ENCODE measurements at regions not wholly inside any gene's neighbourhood (a gene's known extent, or its start where the extent isn't known, plus 50 kb on each side); places are given as distances from the start of the nearest gene placed in this dataset.

DNA sequence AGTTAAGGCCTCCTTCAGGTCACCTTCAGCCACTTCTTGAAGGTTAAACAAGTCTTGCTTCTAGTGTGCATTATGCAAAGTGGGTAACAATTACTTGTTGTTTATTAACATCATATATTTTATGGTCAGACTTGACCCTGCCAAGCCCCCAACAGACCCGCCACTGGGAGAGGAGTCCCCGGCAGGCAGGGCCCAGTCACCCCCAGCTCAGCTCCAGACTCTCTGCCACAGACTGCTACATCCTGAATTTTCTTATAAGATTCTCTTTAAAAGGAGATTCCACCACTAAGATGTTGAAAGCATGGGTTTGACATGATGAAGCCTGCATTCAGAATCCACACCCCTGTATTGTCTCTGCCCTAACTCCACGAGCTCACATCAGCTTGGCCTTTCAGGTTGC, 174.3 kb upstream of the ARL4C start:
- Histone ChIP-seq H3K4me3 (no peak overlapping the region), H3K27me3 (no peaks in the 10 kb centered on the region), H3K9me3 (no peaks in the 10 kb centered on the region), H3K36me3 (no peaks in the 10 kb centered on the region), H3K27ac (no peak overlapping the region), H3K4me1 (peaks cover 5% of the 10 kb centered on the region)
- no peak for DNase-seq (ENCODE audit: low spot score in 2 of 2)
- 88% methylated on average over 3 of the region's 3 CpGs for WGBS
- TF ChIP-seq, protein P1, sequence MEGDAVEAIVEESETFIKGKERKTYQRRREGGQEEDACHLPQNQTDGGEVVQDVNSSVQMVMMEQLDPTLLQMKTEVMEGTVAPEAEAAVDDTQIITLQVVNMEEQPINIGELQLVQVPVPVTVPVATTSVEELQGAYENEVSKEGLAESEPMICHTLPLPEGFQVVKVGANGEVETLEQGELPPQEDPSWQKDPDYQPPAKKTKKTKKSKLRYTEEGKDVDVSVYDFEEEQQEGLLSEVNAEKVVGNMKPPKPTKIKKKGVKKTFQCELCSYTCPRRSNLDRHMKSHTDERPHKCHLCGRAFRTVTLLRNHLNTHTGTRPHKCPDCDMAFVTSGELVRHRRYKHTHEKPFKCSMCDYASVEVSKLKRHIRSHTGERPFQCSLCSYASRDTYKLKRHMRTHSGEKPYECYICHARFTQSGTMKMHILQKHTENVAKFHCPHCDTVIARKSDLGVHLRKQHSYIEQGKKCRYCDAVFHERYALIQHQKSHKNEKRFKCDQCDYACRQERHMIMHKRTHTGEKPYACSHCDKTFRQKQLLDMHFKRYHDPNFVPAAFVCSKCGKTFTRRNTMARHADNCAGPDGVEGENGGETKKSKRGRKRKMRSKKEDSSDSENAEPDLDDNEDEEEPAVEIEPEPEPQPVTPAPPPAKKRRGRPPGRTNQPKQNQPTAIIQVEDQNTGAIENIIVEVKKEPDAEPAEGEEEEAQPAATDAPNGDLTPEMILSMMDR (IDR thresholded peaks at IDR 0.05) = no peak
- TF ChIP-seq POLR2A (IDR thresholded peaks at IDR 0.05) = no peak
- TF ChIP-seq POLR2AphosphoS5 (IDR thresholded peaks at IDR 0.05) = no peak
- no peak for TF ChIP-seq EP300 (IDR thresholded peaks at IDR 0.05)

DNA sequence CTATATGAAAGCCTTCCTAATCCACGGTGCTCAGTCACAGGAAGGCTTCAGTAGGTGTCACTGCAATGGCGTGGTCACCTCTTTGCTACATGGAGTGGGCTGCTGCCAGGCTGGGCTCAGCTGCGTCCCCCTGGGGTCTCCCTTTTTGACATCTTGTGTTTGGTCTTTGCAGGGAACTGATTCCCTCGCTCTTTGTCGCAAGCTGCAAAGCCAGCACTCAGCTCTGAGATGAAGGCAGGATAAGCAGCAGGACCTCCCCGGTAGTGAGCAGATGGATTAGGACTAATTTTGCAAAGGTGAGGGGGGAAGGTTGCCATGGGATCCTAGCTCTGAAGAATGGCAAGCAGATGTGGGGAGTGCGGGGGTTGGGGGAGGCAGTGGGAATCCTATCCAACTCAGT, 173.9 kb upstream of the ARL4C start:
- Histone ChIP-seq H3K4me1 (peaks cover 5% of the 10 kb centered on the region), H3K36me3 (no peaks in the 10 kb centered on the region), H3K27me3 (no peaks in the 10 kb centered on the region), H3K4me3 (no peak overlapping the region), H3K27ac (no peak overlapping the region), H3K9me3 (no peaks in the 10 kb centered on the region)
- DNase-seq (ENCODE audit: low spot score in 2 of 2) = no peak
- WGBS = 91% methylated on average over 7 of the region's 7 CpGs
- TF ChIP-seq POLR2AphosphoS5 (IDR thresholded peaks at IDR 0.05) = no peak
- no peak for TF ChIP-seq EP300 (IDR thresholded peaks at IDR 0.05)
- TF ChIP-seq, protein P1 (IDR thresholded peaks at IDR 0.05) = no peak
- TF ChIP-seq POLR2A (IDR thresholded peaks at IDR 0.05) = no peak

DNA sequence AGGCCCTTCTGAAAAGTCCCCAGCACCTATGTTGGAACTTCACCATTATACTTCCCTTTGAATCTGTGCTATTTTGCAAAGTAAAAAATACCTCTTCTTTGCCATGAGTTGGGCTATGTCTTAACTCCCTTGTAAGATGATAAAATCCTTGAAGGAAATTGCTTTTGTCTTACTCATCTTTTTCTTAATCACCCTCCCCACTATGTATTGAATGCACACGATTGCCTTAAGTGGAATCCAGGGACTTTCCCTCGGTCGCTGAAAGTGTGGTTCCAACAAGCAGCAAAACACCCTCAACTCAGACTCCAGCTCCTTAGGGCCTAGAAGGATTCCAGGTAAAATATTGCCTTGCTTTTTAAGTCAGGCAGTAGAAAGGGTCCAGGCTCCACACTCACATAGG, 173.2 kb upstream of the ARL4C start:
- Histone ChIP-seq H3K4me3 (no peak overlapping the region), H3K4me1 (peaks cover under 1% of the 10 kb centered on the region), H3K36me3 (no peaks in the 10 kb centered on the region), H3K9me3 (no peaks in the 10 kb centered on the region), H3K27me3 (no peaks in the 10 kb centered on the region), H3K27ac (no peak overlapping the region)
- WGBS = 44% methylated on average over 3 of the region's 3 CpGs
- no peak for DNase-seq (ENCODE audit: low spot score in 2 of 2)
- TF ChIP-seq POLR2A (IDR thresholded peaks at IDR 0.05) (no peak), EP300 (IDR thresholded peaks at IDR 0.05) (no peak), POLR2AphosphoS5 (IDR thresholded peaks at IDR 0.05) (no peak)
- TF ChIP-seq, protein P1 (IDR thresholded peaks at IDR 0.05) = no peak

DNA sequence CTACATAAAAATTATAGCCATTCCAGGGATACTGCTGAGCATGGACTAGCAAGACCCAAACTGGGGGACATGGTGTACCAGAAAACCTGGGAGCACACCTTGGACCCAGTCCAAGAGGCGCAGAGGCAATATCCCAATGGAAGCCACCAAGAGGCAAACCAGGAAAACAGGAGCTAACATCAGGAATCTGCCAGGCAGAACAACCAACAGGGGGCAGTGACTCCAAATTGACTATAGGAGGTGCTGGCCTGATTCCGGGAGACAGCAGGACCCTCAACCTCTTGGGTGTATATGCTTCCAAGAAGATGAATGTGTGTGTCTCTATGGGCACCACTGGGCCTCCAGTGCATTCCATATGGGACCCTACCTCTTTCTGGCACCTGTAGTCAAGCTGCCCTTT, 172.7 kb upstream of the ARL4C start:
- H3K27me3 ChIP-seq = no peaks in the 10 kb centered on the region
- H3K9me3 ChIP-seq = no peaks in the 10 kb centered on the region
- TF ChIP-seq, protein P1 (IDR thresholded peaks at IDR 0.05) = no peak
- TF ChIP-seq EP300 (IDR thresholded peaks at IDR 0.05) (no peak), POLR2AphosphoS5 (IDR thresholded peaks at IDR 0.05) (no peak), POLR2A (IDR thresholded peaks at IDR 0.05) (no peak)
- no peaks in the 10 kb centered on the region for H3K4me1 ChIP-seq
- no peak for DNase-seq (ENCODE audit: low spot score in 2 of 2)
- H3K36me3 ChIP-seq = no peaks in the 10 kb centered on the region
- no peak overlapping the region for H3K27ac ChIP-seq
- no peak overlapping the region for H3K4me3 ChIP-seq
- 71% methylated on average over 2 of the region's 2 CpGs for WGBS

DNA sequence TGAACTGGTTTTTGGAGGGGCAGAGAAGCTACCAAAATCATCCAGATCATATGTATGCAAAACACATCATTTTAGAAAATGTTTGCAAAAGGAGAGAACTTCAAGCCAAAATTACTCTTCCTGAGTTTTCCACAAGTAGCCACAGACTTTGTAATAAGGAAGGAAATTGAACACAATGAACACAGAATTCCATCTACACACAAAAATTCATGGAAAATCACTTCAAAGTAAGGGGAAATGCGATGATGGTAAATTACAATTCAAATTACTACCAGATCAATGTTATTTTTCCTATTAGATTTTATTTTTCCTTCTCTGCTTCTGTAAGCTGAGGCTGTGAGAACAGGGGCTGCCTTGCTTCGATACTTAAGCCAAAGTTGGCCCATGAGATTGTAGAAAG, 172.1 kb upstream of the ARL4C start:
- H3K4me3 ChIP-seq = no peak overlapping the region
- DNase-seq (ENCODE audit: low spot score in 2 of 2) = no peak
- whole genome bisulfite sequencing = 78% methylated on average over 2 of the region's 2 CpGs

More for the DNA sequence above, 172.1 kb upstream of the ARL4C start:
- Histone ChIP-seq H3K9me3 (peaks cover 2% of the 10 kb centered on the region), H3K4me1 (no peaks in the 10 kb centered on the region), H3K36me3 (no peaks in the 10 kb centered on the region), H3K27ac (no peak overlapping the region), H3K27me3 (no peaks in the 10 kb centered on the region)
- TF ChIP-seq POLR2A (IDR thresholded peaks at IDR 0.05) (no peak), POLR2AphosphoS5 (IDR thresholded peaks at IDR 0.05) (no peak), EP300 (IDR thresholded peaks at IDR 0.05) (no peak)
- TF ChIP-seq, protein P1 (IDR thresholded peaks at IDR 0.05) = no peak

All from suprapubic skin (tissue), 4 donors.